ENCODE measurements at regions not wholly inside any gene's neighbourhood (a gene's known extent, or its start where the extent isn't known, plus 50 kb on each side); places are given as distances from the start of the nearest gene placed in this dataset.
"Not testable (repeated sequence)": the region's sequence is repeated elsewhere in the genome, so short reads cannot be mapped to it uniquely, and the experiment has no call there.

GRCh38 chr6:99668036-99668705 is 61.5 kb downstream of the PRDM13 start:
- DNase-seq, result no peak

DNA sequence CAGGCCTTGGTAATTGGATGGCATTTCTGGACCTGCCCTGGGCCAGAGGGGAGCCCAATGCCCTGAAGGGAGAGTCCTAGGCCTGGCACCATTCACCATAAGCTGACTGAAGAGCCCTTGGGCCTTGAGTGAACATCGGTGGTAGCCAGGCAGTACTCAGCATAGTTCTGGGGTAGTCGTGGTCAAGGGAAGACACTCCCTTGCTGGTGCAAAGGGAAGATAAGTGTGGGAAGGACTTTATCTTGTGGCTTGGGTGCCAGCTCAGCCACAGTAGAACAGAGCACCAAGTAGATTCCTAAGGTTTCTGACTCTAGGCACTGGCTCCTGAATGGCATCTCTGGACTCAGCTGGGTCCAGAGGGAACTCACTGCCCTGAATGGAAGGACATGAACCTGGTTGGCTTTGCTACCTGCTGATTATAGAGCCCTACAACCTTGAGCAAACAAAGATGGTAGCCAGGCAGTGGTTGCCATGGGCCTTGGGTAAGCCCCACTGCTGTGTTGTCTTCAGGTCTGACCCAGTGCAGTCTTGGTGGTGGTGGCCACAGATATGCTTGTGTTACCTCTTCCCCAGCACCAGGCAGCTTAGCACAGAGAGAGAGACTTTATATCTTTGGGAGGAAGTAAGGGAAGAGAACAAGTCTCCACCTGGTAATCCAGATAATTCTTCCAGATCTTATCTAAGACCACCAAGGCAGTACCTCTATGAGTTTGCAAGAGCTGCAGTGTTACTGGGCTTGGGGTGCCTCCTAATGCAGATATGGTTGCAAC is 83.5 kb downstream of the PRDM13 start:
- DNase-seq, result no peak

DNA sequence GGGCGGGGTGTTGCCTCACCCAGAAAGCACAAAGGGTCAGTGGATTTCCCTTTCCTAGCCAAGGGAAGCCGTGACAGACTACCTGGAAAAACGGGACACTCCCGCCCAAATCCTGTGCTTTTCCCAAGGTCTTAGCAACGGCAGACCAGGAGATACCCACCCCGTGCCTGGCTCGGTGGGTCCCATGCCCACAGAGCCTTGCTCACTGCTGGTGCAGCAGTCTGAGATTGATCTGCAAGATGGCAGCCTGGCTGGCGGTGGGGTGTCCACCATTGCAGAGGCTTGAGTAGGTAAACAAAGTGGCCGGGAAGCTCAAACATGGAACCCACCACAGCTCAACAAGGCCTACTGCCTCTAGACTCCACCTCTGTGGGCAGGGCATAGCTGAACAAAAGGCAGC is 95.7 kb downstream of the PRDM13 start:
- DNase-seq, result not testable (repeated sequence)

DNA sequence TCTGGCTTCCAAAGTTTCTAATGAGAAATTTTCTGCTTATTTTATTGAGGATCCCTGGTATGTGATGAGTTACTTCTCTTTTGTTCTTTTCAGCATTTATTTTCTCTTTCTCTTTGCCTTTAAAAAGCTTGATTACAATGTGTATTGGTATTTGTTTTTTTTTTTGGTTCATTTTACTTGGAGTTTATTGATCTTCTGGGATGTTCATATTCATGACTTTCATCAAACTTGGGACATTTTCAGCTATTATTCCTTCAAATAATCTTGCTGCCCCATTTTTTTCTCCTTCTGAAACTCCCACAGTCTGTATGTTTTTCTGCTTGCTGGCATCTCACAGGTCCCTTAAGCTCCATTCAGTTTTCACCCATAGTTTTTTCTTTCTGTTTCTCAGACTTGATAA is 102.4 kb downstream of the PRDM13 start:
- no peak for DNase-seq

GRCh38 chr6:99711302-99711701 is 104.7 kb downstream of the PRDM13 start:
- DNase-seq, result no peak

DNA sequence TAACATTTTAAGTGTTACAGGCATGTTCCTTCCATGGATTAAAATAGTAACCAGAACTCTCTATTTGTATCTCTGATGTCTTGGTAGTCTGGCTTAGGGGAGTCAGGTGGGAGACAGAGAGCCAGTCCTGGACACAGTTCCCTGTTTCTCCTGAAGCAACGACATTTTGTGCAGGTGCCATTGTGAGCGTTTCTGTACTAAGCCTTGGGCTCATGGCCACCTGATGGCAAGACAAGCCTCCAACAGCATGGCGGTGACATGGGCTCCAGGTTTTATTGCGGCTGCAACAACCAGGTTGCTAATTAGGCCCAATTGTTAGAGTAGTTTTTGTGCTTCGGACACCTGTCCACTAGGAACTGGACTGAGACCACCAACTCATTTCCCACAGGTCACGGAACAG is 105.3 kb downstream of the PRDM13 start:
- no peak for DNase-seq

DNA sequence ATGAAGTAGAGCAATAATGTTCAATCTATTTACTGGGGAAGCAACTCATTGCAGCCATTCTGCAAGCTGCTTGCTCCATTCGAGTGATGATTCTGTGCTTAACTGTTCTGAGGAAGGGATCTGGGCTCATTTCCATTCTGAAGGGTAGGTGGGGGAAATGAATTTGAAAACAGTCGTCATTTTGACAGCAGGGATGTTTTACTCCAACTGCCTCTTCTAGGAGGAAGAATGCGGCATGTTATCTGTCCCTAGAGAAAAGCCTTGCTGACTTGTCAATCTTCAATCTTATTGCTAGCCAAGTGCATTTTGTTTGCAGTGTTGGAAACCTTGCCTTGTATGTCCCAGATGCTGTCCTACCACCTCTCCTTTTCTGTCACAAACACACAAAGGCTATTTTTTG is 105.9 kb downstream of the PRDM13 start:
- no peak for DNase-seq

GRCh38 chr6:99722043-99722442 is 115.4 kb downstream of the PRDM13 start:
- not testable (repeated sequence) for DNase-seq

DNA sequence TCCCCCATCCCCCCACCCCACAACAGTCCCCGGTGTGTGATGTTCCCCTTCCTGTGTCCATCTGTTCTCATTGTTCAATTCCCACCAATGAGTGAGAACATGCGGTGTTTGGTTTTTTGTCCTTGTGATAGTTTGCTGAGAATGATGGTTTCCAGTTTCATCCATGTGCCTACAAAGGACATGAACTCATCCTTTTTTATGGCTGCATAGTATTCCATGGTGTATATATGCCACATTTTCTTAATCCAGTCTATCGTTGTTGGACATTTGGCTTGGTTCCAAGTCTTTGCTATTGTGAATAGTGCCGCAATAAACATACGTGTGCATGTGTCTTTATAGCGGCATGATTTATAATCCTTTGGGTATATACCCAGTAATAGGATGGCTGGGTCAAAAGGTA is 123.6 kb downstream of the PRDM13 start:
- DNase-seq, result not testable (repeated sequence)

DNA sequence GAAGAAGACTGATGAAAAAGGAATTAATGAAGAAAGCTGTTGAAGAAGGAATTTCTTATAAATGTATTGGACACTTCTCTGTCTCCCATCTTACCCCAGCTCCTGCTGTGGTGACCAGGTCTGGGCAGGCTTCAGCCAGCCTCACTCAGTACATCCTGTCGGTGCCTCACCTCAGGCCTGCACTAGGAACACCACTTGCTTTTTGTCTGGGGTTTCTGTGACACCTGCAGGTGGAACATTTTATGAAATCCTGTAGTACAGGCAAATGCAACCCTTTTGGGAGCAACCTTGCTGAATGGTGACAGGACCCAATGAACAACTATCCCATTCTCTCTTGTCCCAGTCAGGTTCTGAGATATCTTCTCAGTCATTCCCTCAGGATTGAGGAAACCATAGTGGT is 129.7 kb downstream of the PRDM13 start:
- no peak for DNase-seq

GRCh38 chr6:99739526-99739925 is 132.9 kb downstream of the PRDM13 start:
- no peak for DNase-seq

- no peak for DNase-seq
Measured at GRCh38 chr6:99741092-99741491, 134.5 kb downstream of the PRDM13 start.

DNA sequence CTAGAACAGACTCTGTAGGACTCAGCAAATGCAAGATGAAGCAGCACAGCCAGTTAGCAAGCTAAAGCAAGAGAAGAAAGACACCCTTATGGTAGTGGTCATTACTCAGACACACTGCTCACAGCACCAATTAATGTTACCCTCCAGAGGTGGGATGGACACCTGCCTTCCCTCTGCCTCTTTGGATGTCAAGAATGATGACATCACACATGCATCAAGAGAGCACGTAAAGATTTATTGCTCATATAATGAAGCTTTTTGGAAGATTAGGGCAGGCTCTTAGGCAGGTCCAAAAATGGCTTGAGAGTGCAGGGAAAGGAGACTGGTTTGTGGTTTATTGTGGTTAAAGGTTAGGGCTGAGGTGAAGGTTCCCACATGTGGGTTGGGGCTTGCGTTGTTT is 137.0 kb downstream of the PRDM13 start:
- DNase-seq, result no peak

DNA sequence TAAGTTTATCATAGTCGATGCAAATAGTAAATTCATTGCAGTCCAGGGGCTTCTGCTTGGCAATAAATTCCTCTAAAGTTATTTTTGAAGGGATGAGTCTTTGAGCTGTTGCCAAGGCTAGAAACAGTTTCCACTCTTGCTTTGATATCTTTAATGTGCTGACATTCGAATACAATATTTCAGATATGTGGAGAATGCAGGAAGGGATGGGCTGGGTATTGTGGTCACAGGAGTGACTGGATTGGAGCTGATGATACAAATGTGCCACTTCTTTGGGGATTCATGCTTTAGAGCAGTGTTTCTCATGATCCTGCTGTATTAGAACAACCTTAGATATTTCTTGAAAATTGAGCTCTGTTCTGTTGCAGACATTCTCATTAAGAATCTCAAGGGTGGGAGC is 139.0 kb downstream of the PRDM13 start:
- DNase-seq, result no peak

- peak; percentile 70 for DNase-seq
Measured at GRCh38 chr6:99746261-99746895, 139.7 kb downstream of the PRDM13 start.

GRCh38 chr6:99761711-99762110 is 155.1 kb downstream of the PRDM13 start:
- DNase-seq, result no peak

- DNase-seq, result no peak
Measured at GRCh38 chr6:99768166-99768565, 161.5 kb downstream of the PRDM13 start.

DNA sequence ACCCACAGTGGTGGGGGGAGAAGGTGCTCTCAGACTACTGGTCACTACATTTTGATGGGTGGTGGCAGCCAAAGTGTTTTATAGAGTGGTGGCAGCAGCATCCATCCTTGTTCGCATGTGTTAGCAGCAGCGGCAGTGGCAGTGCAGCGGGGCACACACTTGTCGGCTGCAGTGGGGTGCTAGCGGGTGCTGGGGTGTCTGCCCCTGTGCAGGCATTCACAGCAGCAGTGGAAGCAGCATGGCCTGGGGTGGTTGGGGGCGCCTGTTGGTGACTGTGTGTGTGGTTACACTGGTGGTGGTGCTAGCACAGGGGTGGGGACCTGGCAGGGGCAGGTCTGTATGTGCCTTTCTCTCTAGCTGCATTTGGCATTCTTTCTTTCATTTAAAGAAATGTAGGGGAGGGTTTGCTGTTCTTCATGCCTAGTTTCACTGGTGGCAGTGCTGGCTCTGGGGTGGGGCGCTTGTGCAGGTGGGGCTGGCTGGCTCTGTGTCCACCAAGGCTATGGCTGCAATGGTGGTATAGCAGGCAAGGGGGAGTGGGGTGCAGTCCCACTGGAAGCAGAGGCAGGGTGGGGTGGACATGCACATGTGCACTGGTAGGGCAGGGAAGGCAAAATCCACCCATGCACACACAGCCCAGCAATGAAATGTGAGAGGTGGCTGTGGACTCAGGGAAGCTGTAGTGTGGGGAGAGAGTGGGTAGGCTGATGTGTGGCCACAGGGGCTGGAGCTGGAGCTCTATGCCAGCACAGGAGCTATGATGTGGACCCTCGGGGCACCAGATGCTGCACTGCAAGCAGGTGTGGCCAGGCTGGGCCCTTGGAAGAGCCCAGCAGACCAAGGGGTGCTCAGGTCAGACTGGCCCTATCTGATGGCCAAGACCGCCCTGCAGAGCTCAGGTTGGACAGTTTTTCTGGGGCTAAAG is 173.3 kb downstream of the PRDM13 start:
- DNase-seq, result no peak

DNA sequence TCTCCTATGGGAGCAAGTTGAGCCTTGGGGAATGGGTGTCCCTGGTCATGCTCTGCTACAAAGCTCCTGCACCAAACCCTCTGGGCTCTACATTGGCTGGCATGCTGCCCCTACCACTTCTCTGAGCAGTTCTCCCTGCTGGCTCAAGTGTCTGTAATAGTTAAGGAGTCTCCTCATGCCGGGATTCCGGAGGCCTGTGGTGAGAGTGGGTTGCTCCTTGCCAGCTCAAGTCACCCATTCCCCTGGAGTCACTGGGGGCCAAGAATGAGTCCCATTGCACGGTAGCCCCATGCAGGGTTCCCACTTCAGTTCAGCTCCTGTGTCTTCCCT is 173.9 kb downstream of the PRDM13 start:
- no peak for DNase-seq

DNA sequence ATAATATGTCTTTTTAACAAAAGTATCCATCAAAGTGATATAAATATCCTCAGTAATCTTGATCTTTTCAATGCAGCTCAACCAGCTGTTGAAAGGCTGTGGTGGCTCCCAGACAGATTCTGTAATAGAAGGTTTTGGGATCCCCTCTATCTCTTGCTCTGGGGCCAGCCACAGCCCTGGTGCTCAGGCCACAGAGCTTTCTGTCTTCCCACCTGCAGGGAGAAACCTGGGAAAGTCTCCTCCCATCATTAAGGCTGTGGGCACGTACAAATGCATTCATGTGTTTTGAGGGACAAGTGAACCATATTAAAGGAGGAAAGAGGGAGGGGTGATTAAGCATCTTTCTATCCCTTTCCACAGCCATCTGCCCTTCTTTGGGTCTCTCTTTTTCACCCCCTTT is 183.1 kb downstream of the PRDM13 start:
- DNase-seq, result no peak

- DNase-seq, result no peak
Measured at GRCh38 chr6:99790679-99791078, 184.0 kb downstream of the PRDM13 start.

- DNase-seq, result no peak
Measured at GRCh38 chr6:99801805-99802204, 192.2 kb downstream of the MCHR2 start.

DNA sequence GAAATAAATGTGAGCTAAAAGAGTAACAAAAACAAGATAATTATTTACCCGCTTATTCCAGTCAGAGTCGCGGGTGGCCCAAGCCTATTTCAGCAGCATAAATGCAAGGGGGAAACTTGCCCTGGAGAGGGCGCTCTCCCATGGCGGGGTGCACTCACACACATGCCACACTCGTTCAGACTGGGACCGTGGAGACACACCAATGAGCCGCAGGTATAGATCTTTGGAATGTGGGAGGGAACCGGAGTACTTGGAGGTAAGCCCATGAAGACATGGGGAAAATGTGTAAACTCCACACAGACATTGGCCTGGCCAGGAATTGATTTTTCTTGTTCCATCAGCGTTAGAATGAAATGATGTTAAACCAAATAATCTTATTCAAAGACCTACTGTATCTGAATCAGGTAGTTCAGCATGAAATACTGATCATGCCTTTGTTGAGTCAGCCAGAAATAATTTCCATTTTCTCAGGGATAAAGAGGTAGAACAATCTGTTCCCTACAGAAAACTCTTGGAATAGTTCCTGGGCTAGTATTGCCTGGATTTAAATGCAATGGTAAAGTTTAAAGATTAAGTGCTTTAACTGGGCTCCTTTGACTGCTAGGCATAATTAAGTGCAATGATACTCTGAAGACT is 191.5 kb downstream of the MCHR2 start:
- peak; percentile 81 for DNase-seq

All from islet precursor cell (in vitro differentiated cells).